ENCODE measurements at regions not wholly inside any gene's neighbourhood (a gene's known extent, or its start where the extent isn't known, plus 50 kb on each side); places are given as distances from the start of the nearest gene placed in this dataset.

DNA sequence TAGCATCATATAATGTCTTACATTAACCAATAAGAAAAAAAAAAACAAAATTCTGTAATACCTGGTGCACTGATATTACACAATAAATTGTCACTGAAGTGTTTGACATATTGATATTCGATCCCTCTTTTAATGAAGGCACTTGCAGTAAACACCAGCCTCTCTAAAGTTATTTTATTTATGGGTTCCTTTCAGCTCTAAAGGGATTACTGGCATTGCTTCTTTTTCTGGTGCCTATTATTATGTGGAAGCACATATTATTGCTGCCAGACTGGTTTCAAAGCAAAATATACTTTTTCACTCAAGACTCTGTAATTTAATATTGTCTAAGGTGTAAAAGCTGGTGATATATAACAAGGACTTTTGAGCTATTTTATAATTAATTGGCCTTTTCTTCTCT, 1090.5 kb downstream of the TRHDE start:
- peaks cover 0 to 4% (median 3%) of the 10 kb centered on the region in 3 donors for H3K9me3 Mint-ChIP-seq
- no peak overlapping the region for H3K4me3 Mint-ChIP-seq
- ATAC-seq (replicated peaks in 1 of 4), result no peak
- Histone ChIP-seq H3K4me3 (ENCODE audit: control insufficient read depth in 1 of 2, extremely low read depth in 1 of 2, low read length in 1 of 2) (no peak overlapping the region), H3K27ac (ENCODE audit: low read length) (no peak overlapping the region), H3K27me3 (replicated peaks in 1 of 2; ENCODE audit: control insufficient read depth in 2 of 2, extremely low read depth in 1 of 2, insufficient read depth in 2 of 2, low read length in 1 of 2) (no peaks in the 10 kb centered on the region), H3K4me1 (ENCODE audit: control insufficient read depth in 1 of 2, extremely low read depth in 1 of 2, insufficient read depth in 2 of 2, low read length in 2 of 2) (no peaks in the 10 kb centered on the region), H3K36me3 (ENCODE audit: control insufficient read depth in 2 of 2, extremely low read depth in 1 of 2, insufficient read depth in 1 of 2, low read length in 1 of 2) (no peaks in the 10 kb centered on the region), H3K9me3 (no peaks in the 10 kb centered on the region)
- no peaks in the 10 kb centered on the region for H3K27me3 Mint-ChIP-seq
- no peaks in the 10 kb centered on the region for H3K36me3 Mint-ChIP-seq
- no CpG with 5 or more reads among the region's 1 CpG for WGBS (ENCODE audit: insufficient coverage)
- H3K27ac Mint-ChIP-seq, result no peak overlapping the region
- ChIA-PET POLR2A (no interaction called here), CTCF (no interaction called here)
- no peak for DNase-seq
- no peaks in the 10 kb centered on the region for H3K4me1 Mint-ChIP-seq

DNA sequence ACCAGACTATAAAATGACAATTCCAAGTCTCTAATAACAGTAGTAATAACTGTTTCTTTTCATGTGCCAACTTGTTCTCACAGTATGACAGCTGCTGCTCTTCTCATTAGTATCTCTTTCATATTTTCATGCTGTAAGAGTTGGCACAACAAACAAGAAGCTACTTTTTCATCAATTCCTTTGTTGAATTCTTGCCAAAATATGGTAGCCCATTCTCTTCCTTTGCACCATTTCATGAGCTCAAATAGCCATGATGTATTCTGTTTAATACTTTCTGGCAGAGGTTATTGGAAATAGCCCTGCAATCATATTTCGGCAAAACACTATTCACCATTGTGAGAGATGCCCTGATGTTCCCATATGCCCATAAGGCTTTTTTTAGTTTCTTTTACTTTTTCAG, 1100.7 kb downstream of the TRHDE start:
- Mint-ChIP-seq H3K36me3 (no peaks in the 10 kb centered on the region), H3K4me3 (no peak overlapping the region), H3K27ac (no peak overlapping the region), H3K9me3 (peaks cover 4 to 12% (median 8%) of the 10 kb centered on the region in 3 donors), H3K27me3 (no peaks in the 10 kb centered on the region), H3K4me1 (no peaks in the 10 kb centered on the region)
- no peak for DNase-seq
- H3K27me3 ChIP-seq (replicated peaks in 1 of 2; ENCODE audit: control insufficient read depth in 2 of 2, extremely low read depth in 1 of 2, insufficient read depth in 2 of 2, low read length in 1 of 2), result no peaks in the 10 kb centered on the region
- 100% methylated on average over 1 of the region's 1 CpG for WGBS (ENCODE audit: insufficient coverage)
- ATAC-seq (replicated peaks in 1 of 4), result no peak
- H3K27ac ChIP-seq (ENCODE audit: low read length), result no peak overlapping the region
- H3K36me3 ChIP-seq (ENCODE audit: control insufficient read depth in 2 of 2, extremely low read depth in 1 of 2, insufficient read depth in 1 of 2, low read length in 1 of 2), result no peaks in the 10 kb centered on the region
- H3K4me3 ChIP-seq (ENCODE audit: control insufficient read depth in 1 of 2, extremely low read depth in 1 of 2, low read length in 1 of 2), result no peak overlapping the region
- no peaks in the 10 kb centered on the region for H3K4me1 ChIP-seq (ENCODE audit: control insufficient read depth in 1 of 2, extremely low read depth in 1 of 2, insufficient read depth in 2 of 2, low read length in 2 of 2)
- CTCF ChIA-PET, result no interaction called here
- POLR2A ChIA-PET, result no interaction called here
- no peaks in the 10 kb centered on the region for H3K9me3 ChIP-seq

DNA sequence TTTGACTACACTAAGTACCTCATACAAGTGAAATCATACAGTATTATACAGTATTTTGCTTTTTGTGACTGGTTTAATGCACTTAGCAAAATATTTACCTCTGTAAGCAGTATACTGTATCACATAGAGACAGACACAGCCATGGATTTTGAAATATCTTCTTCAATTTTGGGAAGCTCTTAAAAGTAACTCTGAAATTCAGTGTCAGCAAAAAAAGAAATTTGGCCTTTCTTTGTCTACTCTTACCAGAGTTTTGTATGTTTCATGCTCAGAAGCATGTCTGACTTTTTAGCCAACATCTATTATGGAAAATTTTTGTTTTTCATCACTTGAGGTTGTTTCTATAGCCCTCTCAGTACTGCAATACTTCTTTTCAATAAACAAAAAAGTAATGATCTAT, 1102.2 kb downstream of the TRHDE start:
- CTCF ChIA-PET, result no interaction called here
- DNase-seq (no peak), ATAC-seq (replicated peaks in 1 of 4) (no peak)
- no peaks in the 10 kb centered on the region for H3K36me3 Mint-ChIP-seq
- Histone ChIP-seq H3K9me3 (no peaks in the 10 kb centered on the region), H3K4me3 (ENCODE audit: control insufficient read depth in 1 of 2, extremely low read depth in 1 of 2, low read length in 1 of 2) (no peak overlapping the region), H3K27ac (ENCODE audit: low read length) (no peak overlapping the region), H3K27me3 (replicated peaks in 1 of 2; ENCODE audit: control insufficient read depth in 2 of 2, extremely low read depth in 1 of 2, insufficient read depth in 2 of 2, low read length in 1 of 2) (no peaks in the 10 kb centered on the region), H3K36me3 (ENCODE audit: control insufficient read depth in 2 of 2, extremely low read depth in 1 of 2, insufficient read depth in 1 of 2, low read length in 1 of 2) (no peaks in the 10 kb centered on the region), H3K4me1 (ENCODE audit: control insufficient read depth in 1 of 2, extremely low read depth in 1 of 2, insufficient read depth in 2 of 2, low read length in 2 of 2) (no peaks in the 10 kb centered on the region)
- H3K4me1 Mint-ChIP-seq, result no peaks in the 10 kb centered on the region
- H3K27me3 Mint-ChIP-seq, result no peaks in the 10 kb centered on the region
- POLR2A ChIA-PET, result interaction anchor here in 1 of 2 donors (0.6 kb wide), 1 partner anchor 9 kb away, joined by 3 read pairs; no protein-coding TSS in a partner anchor
- peaks cover 7 to 14% (median 12%) of the 10 kb centered on the region in 3 donors for H3K9me3 Mint-ChIP-seq
- H3K4me3 Mint-ChIP-seq, result no peak overlapping the region
- H3K27ac Mint-ChIP-seq, result no peak overlapping the region

DNA sequence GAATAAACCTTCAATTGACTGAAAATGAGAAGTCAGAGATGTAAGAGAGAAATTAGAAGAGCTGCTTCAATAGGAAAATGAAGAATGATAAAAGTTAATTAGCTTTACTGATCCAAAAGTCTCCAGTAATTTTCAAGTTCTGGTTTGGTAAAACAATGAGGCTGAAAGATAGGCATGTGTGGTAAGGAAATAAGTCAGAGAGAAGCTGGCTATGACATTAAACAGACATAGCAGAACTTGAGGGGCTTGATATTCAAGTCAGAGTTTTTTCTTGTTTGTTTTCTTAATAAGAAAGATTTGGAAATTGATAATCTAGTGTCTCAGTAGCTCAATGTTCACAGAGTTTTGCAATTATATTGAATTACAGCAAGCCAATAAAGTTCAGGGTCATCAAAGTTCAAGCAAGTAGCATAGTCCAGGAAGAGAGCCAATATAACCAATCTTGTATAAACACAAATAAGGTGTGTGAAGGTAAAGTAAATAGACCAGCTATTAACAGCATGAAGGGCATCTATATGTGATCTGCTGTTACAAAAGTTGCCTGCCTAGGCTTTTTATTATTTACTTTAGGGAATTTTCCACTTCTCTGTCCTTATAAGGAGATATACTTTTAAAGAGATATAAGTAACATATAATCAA, 1111.5 kb downstream of the TRHDE start:
- H3K4me1 ChIP-seq (ENCODE audit: control insufficient read depth in 1 of 2, extremely low read depth in 1 of 2, insufficient read depth in 2 of 2, low read length in 2 of 2), result no peaks in the 10 kb centered on the region
- POLR2A ChIA-PET, result no interaction called here
- Mint-ChIP-seq H3K27me3 (no peaks in the 10 kb centered on the region), H3K4me1 (no peaks in the 10 kb centered on the region), H3K36me3 (no peaks in the 10 kb centered on the region), H3K27ac (no peak overlapping the region), H3K9me3 (peaks cover 5 to 34% (median 18%) of the 10 kb centered on the region in 3 donors), H3K4me3 (no peak overlapping the region)
- H3K27me3 ChIP-seq (replicated peaks in 1 of 2; ENCODE audit: control insufficient read depth in 2 of 2, extremely low read depth in 1 of 2, insufficient read depth in 2 of 2, low read length in 1 of 2), result no peaks in the 10 kb centered on the region
- no peak for DNase-seq
- no peak overlapping the region for H3K27ac ChIP-seq (ENCODE audit: low read length)
- H3K4me3 ChIP-seq (ENCODE audit: control insufficient read depth in 1 of 2, extremely low read depth in 1 of 2, low read length in 1 of 2), result no peak overlapping the region
- no peaks in the 10 kb centered on the region for H3K9me3 ChIP-seq
- no peak for ATAC-seq (replicated peaks in 1 of 4)
- CTCF ChIA-PET, result no interaction called here
- no peaks in the 10 kb centered on the region for H3K36me3 ChIP-seq (ENCODE audit: control insufficient read depth in 2 of 2, extremely low read depth in 1 of 2, insufficient read depth in 1 of 2, low read length in 1 of 2)

DNA sequence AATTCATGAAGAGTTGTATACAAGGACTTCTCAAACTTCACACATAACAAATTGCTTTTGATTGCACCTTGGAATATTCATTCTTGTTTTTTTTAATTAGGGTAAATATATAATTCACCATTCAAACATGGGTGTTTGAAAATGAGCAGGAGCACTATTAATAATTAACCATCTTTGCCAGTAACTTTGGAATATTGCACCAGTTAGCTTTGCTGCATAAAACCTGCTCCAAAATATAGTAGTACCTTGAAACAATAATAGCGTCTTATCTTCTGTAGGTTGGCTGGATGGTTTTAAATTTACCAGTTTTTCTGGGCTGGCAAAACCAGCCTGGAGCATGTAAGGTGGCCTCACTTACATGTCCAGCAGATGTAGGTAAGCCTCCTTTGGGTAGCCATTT, 1112.4 kb downstream of the TRHDE start:
- Histone ChIP-seq H3K36me3 (ENCODE audit: control insufficient read depth in 2 of 2, extremely low read depth in 1 of 2, insufficient read depth in 1 of 2, low read length in 1 of 2) (no peaks in the 10 kb centered on the region), H3K4me1 (ENCODE audit: control insufficient read depth in 1 of 2, extremely low read depth in 1 of 2, insufficient read depth in 2 of 2, low read length in 2 of 2) (no peaks in the 10 kb centered on the region), H3K27ac (ENCODE audit: low read length) (no peak overlapping the region), H3K4me3 (ENCODE audit: control insufficient read depth in 1 of 2, extremely low read depth in 1 of 2, low read length in 1 of 2) (no peak overlapping the region), H3K9me3 (no peaks in the 10 kb centered on the region), H3K27me3 (replicated peaks in 1 of 2; ENCODE audit: control insufficient read depth in 2 of 2, extremely low read depth in 1 of 2, insufficient read depth in 2 of 2, low read length in 1 of 2) (no peaks in the 10 kb centered on the region)
- CTCF ChIA-PET, result no interaction called here
- no peaks in the 10 kb centered on the region for H3K27me3 Mint-ChIP-seq
- POLR2A ChIA-PET, result no interaction called here
- WGBS (ENCODE audit: insufficient coverage), result no CpG with 5 or more reads among the region's 1 CpG
- H3K36me3 Mint-ChIP-seq, result no peaks in the 10 kb centered on the region
- no peak for DNase-seq
- H3K4me1 Mint-ChIP-seq, result no peaks in the 10 kb centered on the region
- no peak for ATAC-seq (replicated peaks in 1 of 4)
- no peak overlapping the region for H3K27ac Mint-ChIP-seq
- peaks cover 3 to 29% (median 15%) of the 10 kb centered on the region in 3 donors for H3K9me3 Mint-ChIP-seq
- no peak overlapping the region for H3K4me3 Mint-ChIP-seq

DNA sequence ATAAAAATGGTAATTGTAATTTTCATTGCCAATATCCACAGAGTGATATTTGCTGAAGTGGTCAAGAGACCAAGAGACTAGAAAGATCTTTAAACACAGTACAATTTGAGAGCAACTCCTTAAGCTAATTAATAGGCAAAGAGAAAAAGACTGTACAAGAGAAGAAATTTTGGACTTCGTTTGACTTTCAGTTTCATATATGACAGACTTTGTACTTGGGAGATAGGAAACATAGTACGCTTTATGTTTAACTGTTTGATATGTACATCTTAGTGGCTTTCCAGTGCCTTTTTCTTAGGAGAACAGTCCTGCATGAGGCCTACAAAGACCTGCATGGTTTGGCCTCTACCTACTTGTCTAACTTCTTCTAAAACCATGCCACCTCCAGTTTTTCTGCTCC, 1118.1 kb downstream of the TRHDE start:
- no peaks in the 10 kb centered on the region for H3K27me3 Mint-ChIP-seq
- no CpG with 5 or more reads among the region's 2 CpGs for WGBS (ENCODE audit: insufficient coverage)

DNA sequence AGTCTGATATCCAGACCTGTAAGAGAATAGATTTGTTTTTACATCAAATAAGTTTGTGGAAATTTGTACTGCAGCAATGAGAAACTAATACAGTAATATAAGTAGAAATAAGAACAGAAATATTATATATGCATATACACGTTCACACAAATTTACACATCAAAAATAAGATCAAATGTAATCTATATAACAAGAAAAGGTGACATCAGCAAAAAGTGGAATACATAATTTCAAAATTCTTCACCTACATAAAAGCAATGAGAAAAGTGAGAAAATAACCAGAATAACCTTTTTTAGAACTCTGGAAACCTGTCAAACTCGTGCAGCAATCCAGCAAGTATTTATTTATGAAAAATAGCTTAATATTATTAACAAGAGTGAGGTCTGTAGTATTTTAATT, 1124.6 kb upstream of the ATXN7L3B start:
- Mint-ChIP-seq H3K27me3 (no peaks in the 10 kb centered on the region), H3K4me1 (no peaks in the 10 kb centered on the region), H3K36me3 (no peaks in the 10 kb centered on the region), H3K9me3 (peaks cover 8 to 33% (median 31%) of the 10 kb centered on the region in 3 donors), H3K4me3 (no peak overlapping the region), H3K27ac (no peak overlapping the region)
- ChIA-PET CTCF (no interaction called here), POLR2A (no interaction called here)
- H3K27me3 ChIP-seq (replicated peaks in 1 of 2; ENCODE audit: control insufficient read depth in 2 of 2, extremely low read depth in 1 of 2, insufficient read depth in 2 of 2, low read length in 1 of 2), result no peaks in the 10 kb centered on the region
- H3K4me1 ChIP-seq (ENCODE audit: control insufficient read depth in 1 of 2, extremely low read depth in 1 of 2, insufficient read depth in 2 of 2, low read length in 2 of 2), result no peaks in the 10 kb centered on the region
- H3K27ac ChIP-seq (ENCODE audit: low read length), result no peak overlapping the region
- ATAC-seq (replicated peaks in 1 of 4), result no peak
- no CpG with 5 or more reads among the region's 2 CpGs for WGBS (ENCODE audit: insufficient coverage)
- H3K4me3 ChIP-seq (ENCODE audit: control insufficient read depth in 1 of 2, extremely low read depth in 1 of 2, low read length in 1 of 2), result no peak overlapping the region
- H3K36me3 ChIP-seq (ENCODE audit: control insufficient read depth in 2 of 2, extremely low read depth in 1 of 2, insufficient read depth in 1 of 2, low read length in 1 of 2), result no peaks in the 10 kb centered on the region
- H3K9me3 ChIP-seq, result peaks cover 4% of the 10 kb centered on the region
- no peak for DNase-seq

More for the DNA sequence above, 1118.1 kb downstream of the TRHDE start:
- Mint-ChIP-seq H3K9me3 (peaks cover 10 to 16% (median 10%) of the 10 kb centered on the region in 3 donors), H3K4me3 (no peak overlapping the region), H3K36me3 (no peaks in the 10 kb centered on the region), H3K4me1 (no peaks in the 10 kb centered on the region), H3K27ac (no peak overlapping the region)
- no peaks in the 10 kb centered on the region for H3K4me1 ChIP-seq (ENCODE audit: control insufficient read depth in 1 of 2, extremely low read depth in 1 of 2, insufficient read depth in 2 of 2, low read length in 2 of 2)
- H3K27ac ChIP-seq (ENCODE audit: low read length), result no peak overlapping the region
- no peaks in the 10 kb centered on the region for H3K36me3 ChIP-seq (ENCODE audit: control insufficient read depth in 2 of 2, extremely low read depth in 1 of 2, insufficient read depth in 1 of 2, low read length in 1 of 2)
- DNase-seq, result no peak
- H3K27me3 ChIP-seq (replicated peaks in 1 of 2; ENCODE audit: control insufficient read depth in 2 of 2, extremely low read depth in 1 of 2, insufficient read depth in 2 of 2, low read length in 1 of 2), result no peaks in the 10 kb centered on the region
- ChIA-PET CTCF (no interaction called here), POLR2A (no interaction called here)
- no peak overlapping the region for H3K4me3 ChIP-seq (ENCODE audit: control insufficient read depth in 1 of 2, extremely low read depth in 1 of 2, low read length in 1 of 2)
- no peak for ATAC-seq (replicated peaks in 1 of 4)
- H3K9me3 ChIP-seq, result no peaks in the 10 kb centered on the region

Measured in T-cell (primary cell).